ENCODE measurements at regions not wholly inside any gene's neighbourhood (a gene's known extent, or its start where the extent isn't known, plus 50 kb on each side); places are given as distances from the start of the nearest gene placed in this dataset.

GRCh38 chr12:58615576-58615975 lies 304.7 kb downstream of the LRIG3 start:
- TF ChIP-seq, protein P1, sequence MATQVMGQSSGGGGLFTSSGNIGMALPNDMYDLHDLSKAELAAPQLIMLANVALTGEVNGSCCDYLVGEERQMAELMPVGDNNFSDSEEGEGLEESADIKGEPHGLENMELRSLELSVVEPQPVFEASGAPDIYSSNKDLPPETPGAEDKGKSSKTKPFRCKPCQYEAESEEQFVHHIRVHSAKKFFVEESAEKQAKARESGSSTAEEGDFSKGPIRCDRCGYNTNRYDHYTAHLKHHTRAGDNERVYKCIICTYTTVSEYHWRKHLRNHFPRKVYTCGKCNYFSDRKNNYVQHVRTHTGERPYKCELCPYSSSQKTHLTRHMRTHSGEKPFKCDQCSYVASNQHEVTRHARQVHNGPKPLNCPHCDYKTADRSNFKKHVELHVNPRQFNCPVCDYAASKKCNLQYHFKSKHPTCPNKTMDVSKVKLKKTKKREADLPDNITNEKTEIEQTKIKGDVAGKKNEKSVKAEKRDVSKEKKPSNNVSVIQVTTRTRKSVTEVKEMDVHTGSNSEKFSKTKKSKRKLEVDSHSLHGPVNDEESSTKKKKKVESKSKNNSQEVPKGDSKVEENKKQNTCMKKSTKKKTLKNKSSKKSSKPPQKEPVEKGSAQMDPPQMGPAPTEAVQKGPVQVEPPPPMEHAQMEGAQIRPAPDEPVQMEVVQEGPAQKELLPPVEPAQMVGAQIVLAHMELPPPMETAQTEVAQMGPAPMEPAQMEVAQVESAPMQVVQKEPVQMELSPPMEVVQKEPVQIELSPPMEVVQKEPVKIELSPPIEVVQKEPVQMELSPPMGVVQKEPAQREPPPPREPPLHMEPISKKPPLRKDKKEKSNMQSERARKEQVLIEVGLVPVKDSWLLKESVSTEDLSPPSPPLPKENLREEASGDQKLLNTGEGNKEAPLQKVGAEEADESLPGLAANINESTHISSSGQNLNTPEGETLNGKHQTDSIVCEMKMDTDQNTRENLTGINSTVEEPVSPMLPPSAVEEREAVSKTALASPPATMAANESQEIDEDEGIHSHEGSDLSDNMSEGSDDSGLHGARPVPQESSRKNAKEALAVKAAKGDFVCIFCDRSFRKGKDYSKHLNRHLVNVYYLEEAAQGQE (IDR thresholded peaks at IDR 0.05; ENCODE audit: insufficient read depth in 1 of 2, low read depth in 2 of 2, low read length in 1 of 2), result no peak
- TF ChIP-seq, protein P2, sequence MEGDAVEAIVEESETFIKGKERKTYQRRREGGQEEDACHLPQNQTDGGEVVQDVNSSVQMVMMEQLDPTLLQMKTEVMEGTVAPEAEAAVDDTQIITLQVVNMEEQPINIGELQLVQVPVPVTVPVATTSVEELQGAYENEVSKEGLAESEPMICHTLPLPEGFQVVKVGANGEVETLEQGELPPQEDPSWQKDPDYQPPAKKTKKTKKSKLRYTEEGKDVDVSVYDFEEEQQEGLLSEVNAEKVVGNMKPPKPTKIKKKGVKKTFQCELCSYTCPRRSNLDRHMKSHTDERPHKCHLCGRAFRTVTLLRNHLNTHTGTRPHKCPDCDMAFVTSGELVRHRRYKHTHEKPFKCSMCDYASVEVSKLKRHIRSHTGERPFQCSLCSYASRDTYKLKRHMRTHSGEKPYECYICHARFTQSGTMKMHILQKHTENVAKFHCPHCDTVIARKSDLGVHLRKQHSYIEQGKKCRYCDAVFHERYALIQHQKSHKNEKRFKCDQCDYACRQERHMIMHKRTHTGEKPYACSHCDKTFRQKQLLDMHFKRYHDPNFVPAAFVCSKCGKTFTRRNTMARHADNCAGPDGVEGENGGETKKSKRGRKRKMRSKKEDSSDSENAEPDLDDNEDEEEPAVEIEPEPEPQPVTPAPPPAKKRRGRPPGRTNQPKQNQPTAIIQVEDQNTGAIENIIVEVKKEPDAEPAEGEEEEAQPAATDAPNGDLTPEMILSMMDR (IDR thresholded peaks at IDR 0.05), result no peak
- TF ChIP-seq SIN3A (IDR thresholded peaks at IDR 0.05; ENCODE audit: borderline replicate concordance, insufficient read depth, low read depth, low read length) (no peak), POLR2AphosphoS5 (IDR thresholded peaks at IDR 0.05; ENCODE audit: low read depth, low read length) (no peak), TCF7L2 (IDR thresholded peaks at IDR 0.05; ENCODE audit: low read depth, low read length) (no peak)

Measured in Panc1 (cell line).